ENCODE measurements at regions not wholly inside any gene's neighbourhood (a gene's known extent, or its start where the extent isn't known, plus 50 kb on each side); places are given as distances from the start of the nearest gene placed in this dataset.

- TF ChIP-seq CTCF (IDR thresholded peaks at IDR 0.05 in 2 of 3, conservative IDR thresholded peaks at IDR 0.05 in 1 of 3; ENCODE audit: control insufficient read depth in 2 of 3, extremely low read depth in 1 of 3, insufficient read depth in 1 of 3, low read depth in 3 of 3, low read length in 3 of 3): no peak
- no peak for TF ChIP-seq JUNB (IDR thresholded peaks at IDR 0.05)
- TF ChIP-seq ESRRA (IDR thresholded peaks at IDR 0.05; ENCODE audit: low read length): no peak
- TF ChIP-seq KDM1A (IDR thresholded peaks at IDR 0.05; ENCODE audit: borderline replicate concordance): no peak
Measured at GRCh38 chr10:35887685-35888084, 245.6 kb upstream of the FZD8 start.
